Prostate gland (tissue), 2 donors: ENCODE measurements at regions not wholly inside any gene's neighbourhood (a gene's known extent, or its start where the extent isn't known, plus 50 kb on each side); places are given as distances from the start of the nearest gene placed in this dataset.

Experiments
- POLR2A ChIP-seq: fragments of 450-650 bp; IDR thresholded peaks from one replicate; pipeline ENCODE4 v1.6.1; 2016; ENCODE audit warnings: antibody characterized with exemption, mild to moderate bottlenecking
- POLR2AphosphoS5 ChIP-seq: sonication (generic); formaldehyde crosslinking; IDR thresholded peaks from one replicate; pipeline ENCODE4 v1.6.1; 2017; ENCODE audit warnings: antibody characterized with exemption
- TF ChIP-seq, protein P1 (sequence below), 4 experiments: fragments of 200-600 bp in 2 of 4; fragments of 450-650 bp in 2 of 4; sonication (generic) in 2 of 4; IDR thresholded peaks; 1 replicate in 3 of 4; 2 replicates in 1 of 4; pipeline ENCODE4 v1.5.1; 2016 to 2019; ENCODE audit warnings: antibody characterized with exemption in 4 of 4, mild to moderate bottlenecking in 2 of 4, moderate library complexity in 2 of 4

DNA sequence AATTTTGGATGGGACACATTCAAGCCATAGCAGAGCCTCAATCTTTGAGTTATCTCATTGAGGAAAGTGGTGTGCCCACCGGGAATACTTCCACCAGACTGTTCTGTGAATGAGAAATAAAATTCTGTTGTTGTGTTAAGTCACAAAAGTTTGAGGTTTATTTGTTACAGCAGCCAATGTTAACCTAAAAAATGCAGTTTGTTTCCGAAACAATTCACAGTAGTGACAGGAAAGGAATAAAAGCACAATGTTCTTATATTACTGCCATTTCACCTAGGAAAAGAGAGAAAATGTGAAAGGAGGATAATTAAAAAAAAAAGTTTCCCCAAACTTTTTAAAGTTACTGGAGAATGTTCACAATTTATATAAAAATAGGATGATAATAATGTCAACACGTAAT lies 344.6 kb downstream of the CD83 start:
- no peak for TF ChIP-seq POLR2A
- TF ChIP-seq, protein P1, sequence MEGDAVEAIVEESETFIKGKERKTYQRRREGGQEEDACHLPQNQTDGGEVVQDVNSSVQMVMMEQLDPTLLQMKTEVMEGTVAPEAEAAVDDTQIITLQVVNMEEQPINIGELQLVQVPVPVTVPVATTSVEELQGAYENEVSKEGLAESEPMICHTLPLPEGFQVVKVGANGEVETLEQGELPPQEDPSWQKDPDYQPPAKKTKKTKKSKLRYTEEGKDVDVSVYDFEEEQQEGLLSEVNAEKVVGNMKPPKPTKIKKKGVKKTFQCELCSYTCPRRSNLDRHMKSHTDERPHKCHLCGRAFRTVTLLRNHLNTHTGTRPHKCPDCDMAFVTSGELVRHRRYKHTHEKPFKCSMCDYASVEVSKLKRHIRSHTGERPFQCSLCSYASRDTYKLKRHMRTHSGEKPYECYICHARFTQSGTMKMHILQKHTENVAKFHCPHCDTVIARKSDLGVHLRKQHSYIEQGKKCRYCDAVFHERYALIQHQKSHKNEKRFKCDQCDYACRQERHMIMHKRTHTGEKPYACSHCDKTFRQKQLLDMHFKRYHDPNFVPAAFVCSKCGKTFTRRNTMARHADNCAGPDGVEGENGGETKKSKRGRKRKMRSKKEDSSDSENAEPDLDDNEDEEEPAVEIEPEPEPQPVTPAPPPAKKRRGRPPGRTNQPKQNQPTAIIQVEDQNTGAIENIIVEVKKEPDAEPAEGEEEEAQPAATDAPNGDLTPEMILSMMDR (IDR thresholded peaks at IDR 0.05), result no peak
- TF ChIP-seq POLR2AphosphoS5, result no peak
